Stimulated activated CD4-positive, alpha-beta T cell treated with anti-CD3 and anti-CD28 coated beads, Interleukin-1b, Interleukin-23, amount 100 ng/mL, for 24 hours (primary cell): ENCODE measurements at regions not wholly inside any gene's neighbourhood (a gene's known extent, or its start where the extent isn't known, plus 50 kb on each side); places are given as distances from the start of the nearest gene placed in this dataset.

Source experiments
- DNase-seq, 4 experiments: peaks; one replicate each; pipeline ENCODE4 v3.0.0-alpha.2; 2020; ENCODE audit warnings: low read depth in 4 of 4, low spot score in 1 of 4

GRCh38 chr1:193971595-193971994 is 785.2 kb upstream of the B3GALT2 start:
- DNase-seq = no peak

- DNase-seq = no peak
Observed at GRCh38 chr1:193960499-193960898, 774.1 kb upstream of the B3GALT2 start.

- DNase-seq = no peak
Observed at GRCh38 chr1:193960040-193960439, 773.6 kb upstream of the B3GALT2 start.

- no peak for DNase-seq
Observed at GRCh38 chr1:193957556-193958095, 771.2 kb upstream of the B3GALT2 start.

GRCh38 chr1:193952778-193953374 is 766.5 kb upstream of the B3GALT2 start:
- DNase-seq = no peak

GRCh38 chr1:193951984-193952383 is 765.6 kb upstream of the B3GALT2 start:
- DNase-seq = no peak

- no peak for DNase-seq
Observed at GRCh38 chr1:193944454-193944853, 758.0 kb upstream of the B3GALT2 start.

- DNase-seq = no peak
Observed at GRCh38 chr1:193940176-193940575, 753.8 kb upstream of the B3GALT2 start.

- no peak for DNase-seq
Observed at GRCh38 chr1:193939585-193939984, 753.2 kb upstream of the B3GALT2 start.

- no peak for DNase-seq
Observed at GRCh38 chr1:193937308-193937707, 750.9 kb upstream of the B3GALT2 start.

GRCh38 chr1:193932979-193933378 is 746.6 kb upstream of the B3GALT2 start:
- no peak for DNase-seq

- DNase-seq = no peak
Observed at GRCh38 chr1:193931356-193931755, 744.9 kb upstream of the B3GALT2 start.

GRCh38 chr1:193929374-193930033 is 743.1 kb upstream of the B3GALT2 start:
- no peak for DNase-seq

GRCh38 chr1:193927550-193927949 is 741.1 kb upstream of the B3GALT2 start:
- no peak for DNase-seq

GRCh38 chr1:193926956-193927355 is 740.5 kb upstream of the B3GALT2 start:
- DNase-seq = no peak

- DNase-seq = no peak
Observed at GRCh38 chr1:193919827-193920226, 733.4 kb upstream of the B3GALT2 start.

GRCh38 chr1:193916452-193916851 is 730.0 kb upstream of the B3GALT2 start:
- no peak for DNase-seq

GRCh38 chr1:193914871-193915270 is 728.5 kb upstream of the B3GALT2 start:
- DNase-seq = no peak

GRCh38 chr1:193909406-193910082 is 723.1 kb upstream of the B3GALT2 start:
- DNase-seq = no peak

- no peak for DNase-seq
Observed at GRCh38 chr1:193905288-193906085, 719.1 kb upstream of the B3GALT2 start.

- DNase-seq = no peak
Observed at GRCh38 chr1:193891788-193892187, 705.4 kb upstream of the B3GALT2 start.
